ENCODE measurements at regions not wholly inside any gene's neighbourhood (a gene's known extent, or its start where the extent isn't known, plus 50 kb on each side); places are given as distances from the start of the nearest gene placed in this dataset.
"Not testable (repeated sequence)": the region's sequence is repeated elsewhere in the genome, so short reads cannot be mapped to it uniquely, and the experiment has no call there.

DNA sequence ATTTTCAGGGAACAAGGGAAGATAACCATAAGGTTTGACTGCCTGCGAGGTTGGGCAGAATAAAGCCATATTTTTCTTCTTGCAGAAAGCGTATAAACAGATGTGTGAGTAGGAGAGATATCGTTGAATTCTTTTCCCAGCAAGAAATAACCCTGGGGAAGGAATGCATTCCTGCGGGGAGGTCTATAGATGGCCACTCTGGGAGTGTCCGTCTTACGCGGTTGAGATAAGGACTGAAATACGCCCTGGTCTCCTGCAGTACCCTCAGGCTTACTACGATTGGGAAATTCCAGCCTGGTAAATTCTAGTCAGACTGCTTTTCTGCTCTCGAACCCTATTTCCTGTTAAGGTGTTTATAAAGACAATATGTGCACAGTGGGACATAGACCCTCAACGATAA is 225.0 kb downstream of the LRIG3 start:
- Histone ChIP-seq H3K4me3 (ENCODE audit: low read length) (no peak overlapping the region), H3K9me3 (ENCODE audit: control insufficient read depth in 1 of 2, insufficient read depth in 1 of 2, low read length in 2 of 2) (peaks cover 0 to 7% of the 10 kb centered on the region in 2 experiments), H3K27me3 (ENCODE audit: control insufficient read depth in 1 of 2, insufficient read depth in 2 of 2, low read length in 2 of 2) (no peaks in the 10 kb centered on the region), H3K36me3 (ENCODE audit: insufficient read depth, low read length) (no peaks in the 10 kb centered on the region), H3K4me1 (ENCODE audit: insufficient read depth, low read length) (no peaks in the 10 kb centered on the region), H3K27ac (ENCODE audit: low read depth in 1 of 2, low read length in 2 of 2) (no peak overlapping the region)
- H3K36me3 Mint-ChIP-seq (ENCODE audit: low read depth) = no peaks in the 10 kb centered on the region
- POLR2A ChIA-PET = no interaction called here
- H3K27ac Mint-ChIP-seq = no peak overlapping the region
- H3K4me1 Mint-ChIP-seq (ENCODE audit: low read depth) = no peaks in the 10 kb centered on the region
- H3K27me3 Mint-ChIP-seq = no peaks in the 10 kb centered on the region
- intact Hi-C loops (cut with DNase I, micrococcal nuclease) = no loop called here
- H3K4me3 Mint-ChIP-seq = no peak overlapping the region
- TF ChIP-seq, protein P1, sequence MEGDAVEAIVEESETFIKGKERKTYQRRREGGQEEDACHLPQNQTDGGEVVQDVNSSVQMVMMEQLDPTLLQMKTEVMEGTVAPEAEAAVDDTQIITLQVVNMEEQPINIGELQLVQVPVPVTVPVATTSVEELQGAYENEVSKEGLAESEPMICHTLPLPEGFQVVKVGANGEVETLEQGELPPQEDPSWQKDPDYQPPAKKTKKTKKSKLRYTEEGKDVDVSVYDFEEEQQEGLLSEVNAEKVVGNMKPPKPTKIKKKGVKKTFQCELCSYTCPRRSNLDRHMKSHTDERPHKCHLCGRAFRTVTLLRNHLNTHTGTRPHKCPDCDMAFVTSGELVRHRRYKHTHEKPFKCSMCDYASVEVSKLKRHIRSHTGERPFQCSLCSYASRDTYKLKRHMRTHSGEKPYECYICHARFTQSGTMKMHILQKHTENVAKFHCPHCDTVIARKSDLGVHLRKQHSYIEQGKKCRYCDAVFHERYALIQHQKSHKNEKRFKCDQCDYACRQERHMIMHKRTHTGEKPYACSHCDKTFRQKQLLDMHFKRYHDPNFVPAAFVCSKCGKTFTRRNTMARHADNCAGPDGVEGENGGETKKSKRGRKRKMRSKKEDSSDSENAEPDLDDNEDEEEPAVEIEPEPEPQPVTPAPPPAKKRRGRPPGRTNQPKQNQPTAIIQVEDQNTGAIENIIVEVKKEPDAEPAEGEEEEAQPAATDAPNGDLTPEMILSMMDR (IDR thresholded peaks at IDR 0.05) = no peak
- no peak for DNase-seq
- H3K9me3 Mint-ChIP-seq = peaks cover 23% of the 10 kb centered on the region
- CTCF ChIA-PET = no interaction called here
- no peak for ATAC-seq (ENCODE audit: poor library complexity)

GRCh38 chr12:58701536-58701935 is 218.8 kb downstream of the LRIG3 start:
- no peaks in the 10 kb centered on the region for H3K36me3 ChIP-seq (ENCODE audit: insufficient read depth, low read length)
- H3K27ac ChIP-seq (ENCODE audit: low read depth in 1 of 2, low read length in 2 of 2) = no peak overlapping the region
- ChIA-PET POLR2A (interaction anchor here (0.6 kb wide), 1 partner anchor 180 kb away, joined by 3 read pairs; no protein-coding TSS in a partner anchor), CTCF (no interaction called here)
- H3K27me3 Mint-ChIP-seq = no peaks in the 10 kb centered on the region
- ATAC-seq (ENCODE audit: poor library complexity) = no peak
- no peak overlapping the region for H3K27ac Mint-ChIP-seq
- DNase-seq = no peak
- H3K4me3 ChIP-seq (ENCODE audit: low read length) = no peak overlapping the region
- peaks cover 0 to 13% of the 10 kb centered on the region in 2 experiments for H3K9me3 ChIP-seq (ENCODE audit: control insufficient read depth in 1 of 2, insufficient read depth in 1 of 2, low read length in 2 of 2)
- no peaks in the 10 kb centered on the region for H3K4me1 ChIP-seq (ENCODE audit: insufficient read depth, low read length)
- no peak overlapping the region for H3K4me3 Mint-ChIP-seq
- H3K9me3 Mint-ChIP-seq = peaks cover 20% of the 10 kb centered on the region
- H3K36me3 Mint-ChIP-seq (ENCODE audit: low read depth) = no peaks in the 10 kb centered on the region
- TF ChIP-seq, protein P1 (IDR thresholded peaks at IDR 0.05) = no peak
- intact Hi-C loops (cut with DNase I, micrococcal nuclease) = no loop called here
- no peaks in the 10 kb centered on the region for H3K27me3 ChIP-seq (ENCODE audit: control insufficient read depth in 1 of 2, insufficient read depth in 2 of 2, low read length in 2 of 2)
- H3K4me1 Mint-ChIP-seq (ENCODE audit: low read depth) = no peaks in the 10 kb centered on the region

- Mint-ChIP-seq H3K27me3 (no peaks in the 10 kb centered on the region), H3K4me1 (ENCODE audit: low read depth) (no peaks in the 10 kb centered on the region), H3K4me3 (no peak overlapping the region), H3K36me3 (ENCODE audit: low read depth) (no peaks in the 10 kb centered on the region), H3K9me3 (peaks cover 18% of the 10 kb centered on the region), H3K27ac (no peak overlapping the region)
- intact Hi-C loops (cut with DNase I, micrococcal nuclease) = no loop called here
- H3K4me3 ChIP-seq (ENCODE audit: low read length) = no peak overlapping the region
- H3K4me1 ChIP-seq (ENCODE audit: insufficient read depth, low read length) = no peaks in the 10 kb centered on the region
- CTCF ChIA-PET = no interaction called here
- DNase-seq (no peak), ATAC-seq (ENCODE audit: poor library complexity) (no peak)
- no peak overlapping the region for H3K27ac ChIP-seq (ENCODE audit: low read depth in 1 of 2, low read length in 2 of 2)
- TF ChIP-seq, protein P1 (IDR thresholded peaks at IDR 0.05) = no peak
- H3K27me3 ChIP-seq (ENCODE audit: control insufficient read depth in 1 of 2, insufficient read depth in 2 of 2, low read length in 2 of 2) = no peaks in the 10 kb centered on the region
- no peaks in the 10 kb centered on the region for H3K36me3 ChIP-seq (ENCODE audit: insufficient read depth, low read length)
- POLR2A ChIA-PET = no interaction called here
- peaks cover 0 to 13% of the 10 kb centered on the region in 2 experiments for H3K9me3 ChIP-seq (ENCODE audit: control insufficient read depth in 1 of 2, insufficient read depth in 1 of 2, low read length in 2 of 2)
Observed at GRCh38 chr12:58703866-58704265, 216.4 kb downstream of the LRIG3 start.

- POLR2A ChIA-PET; CTCF ChIA-PET; H3K36me3 Mint-ChIP-seq (ENCODE audit: low read depth); H3K4me1 ChIP-seq (ENCODE audit: insufficient read depth, low read length); H3K4me3 ChIP-seq (ENCODE audit: low read length); H3K4me3 Mint-ChIP-seq; DNase-seq; H3K27me3 ChIP-seq (ENCODE audit: control insufficient read depth in 1 of 2, insufficient read depth in 2 of 2, low read length in 2 of 2); H3K36me3 ChIP-seq (ENCODE audit: insufficient read depth, low read length); H3K4me1 Mint-ChIP-seq (ENCODE audit: low read depth); ATAC-seq (ENCODE audit: poor library complexity); intact Hi-C loops (cut with DNase I, micrococcal nuclease); H3K27me3 Mint-ChIP-seq; H3K27ac Mint-ChIP-seq; H3K27ac ChIP-seq (ENCODE audit: low read depth in 1 of 2, low read length in 2 of 2): not testable (repeated sequence)
- H3K9me3 Mint-ChIP-seq = peaks cover 18% of the 10 kb centered on the region
- H3K9me3 ChIP-seq (ENCODE audit: control insufficient read depth in 1 of 2, insufficient read depth in 1 of 2, low read length in 2 of 2) = peaks cover 0 to 14% of the 10 kb centered on the region in 2 experiments
Observed at GRCh38 chr12:58704770-58705169, 215.5 kb downstream of the LRIG3 start.
